NCI-H526 treated with DMSO at 0.1 percent for 48 hours (cell line): ENCODE measurements at regions not wholly inside any gene's neighbourhood (a gene's known extent, or its start where the extent isn't known, plus 50 kb on each side); places are given as distances from the start of the nearest gene placed in this dataset.
"Not testable (repeated sequence)": the region's sequence is repeated elsewhere in the genome, so short reads cannot be mapped to it uniquely, and the experiment has no call there.

Experiments used
- DNase-seq: peaks from one replicate; lab custom pipeline; 2025; lab: John Stamatoyannopoulos, UW

DNA sequence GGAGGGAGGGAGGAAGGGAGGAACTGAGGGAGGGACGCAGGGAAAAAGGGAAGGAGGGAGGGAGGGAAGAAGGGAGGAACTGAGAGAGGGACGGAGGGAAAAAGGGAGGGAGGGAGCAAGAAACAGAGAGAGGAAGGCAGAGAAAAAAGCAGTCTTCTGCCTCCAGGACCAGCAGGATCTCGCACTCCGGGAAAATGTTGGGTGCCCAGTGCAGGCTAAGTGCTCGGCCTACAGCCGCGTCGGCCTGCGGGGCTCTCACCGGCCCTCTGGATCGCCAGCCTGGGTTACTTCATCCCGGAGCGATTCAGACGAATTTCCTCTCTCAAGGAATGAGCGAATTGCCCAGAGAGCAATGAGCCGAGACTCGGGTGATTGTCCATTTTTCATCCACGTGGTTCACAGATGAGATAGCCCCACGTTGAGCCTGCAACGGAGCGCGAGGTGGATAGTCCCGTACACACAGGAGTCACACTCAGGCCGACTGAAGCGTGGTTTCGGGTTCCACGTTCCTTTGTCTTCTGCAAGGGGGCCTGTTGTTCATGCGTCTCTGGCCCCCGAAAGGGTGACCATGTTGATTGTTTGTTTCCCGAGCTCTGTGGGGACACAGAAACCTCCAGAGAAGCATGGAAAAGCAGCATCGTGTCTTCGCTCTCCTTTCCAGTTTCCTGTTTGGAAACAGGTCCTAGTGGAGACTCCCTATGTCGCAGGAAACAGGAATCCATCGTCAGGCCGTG, 1937.1 kb upstream of the DEFB115 start:
- not testable (repeated sequence) for DNase-seq

DNA sequence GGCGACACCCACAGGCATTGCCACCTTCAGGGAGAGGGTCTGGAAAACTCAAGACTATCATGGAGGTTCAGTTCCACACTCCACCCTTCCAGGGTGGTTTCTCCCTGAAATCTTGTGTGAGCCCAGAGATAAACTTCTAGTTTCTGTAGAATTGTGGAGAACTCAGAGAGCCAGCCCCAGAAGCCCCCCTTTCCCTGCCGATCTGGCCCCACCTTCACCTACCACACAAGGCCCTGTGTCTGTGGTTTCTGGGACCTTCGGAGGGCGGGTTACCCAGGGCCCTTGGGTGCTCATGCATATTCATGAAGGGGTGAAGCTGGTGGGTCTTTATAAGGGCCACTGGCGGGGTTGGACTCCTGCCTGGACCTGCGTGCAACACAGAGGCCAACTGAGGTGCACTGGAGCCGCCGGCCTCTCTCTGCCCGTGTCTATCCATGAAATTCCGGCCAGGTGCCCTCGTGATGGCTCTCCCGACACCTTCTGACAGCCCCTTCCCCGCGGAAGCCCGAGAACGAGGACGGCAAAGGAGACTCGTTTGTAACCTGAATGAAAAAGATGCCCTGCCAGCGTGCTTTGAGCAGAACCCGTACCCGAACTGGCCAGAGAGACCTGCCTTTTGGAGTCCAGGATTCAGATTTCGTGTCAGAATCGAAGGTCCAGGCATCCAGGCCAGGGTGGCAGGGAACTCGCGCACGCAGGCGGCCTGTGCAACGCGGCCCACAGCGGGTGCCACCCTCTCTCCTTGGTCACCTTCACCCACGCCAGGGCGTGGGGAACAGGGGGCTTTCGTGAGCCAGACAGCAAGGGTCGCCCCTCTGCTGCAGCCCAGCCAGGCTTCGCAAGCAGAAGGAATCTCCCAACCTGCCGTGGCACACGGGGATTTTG, 1933.6 kb upstream of the DEFB115 start:
- DNase-seq: not testable (repeated sequence)

DNA sequence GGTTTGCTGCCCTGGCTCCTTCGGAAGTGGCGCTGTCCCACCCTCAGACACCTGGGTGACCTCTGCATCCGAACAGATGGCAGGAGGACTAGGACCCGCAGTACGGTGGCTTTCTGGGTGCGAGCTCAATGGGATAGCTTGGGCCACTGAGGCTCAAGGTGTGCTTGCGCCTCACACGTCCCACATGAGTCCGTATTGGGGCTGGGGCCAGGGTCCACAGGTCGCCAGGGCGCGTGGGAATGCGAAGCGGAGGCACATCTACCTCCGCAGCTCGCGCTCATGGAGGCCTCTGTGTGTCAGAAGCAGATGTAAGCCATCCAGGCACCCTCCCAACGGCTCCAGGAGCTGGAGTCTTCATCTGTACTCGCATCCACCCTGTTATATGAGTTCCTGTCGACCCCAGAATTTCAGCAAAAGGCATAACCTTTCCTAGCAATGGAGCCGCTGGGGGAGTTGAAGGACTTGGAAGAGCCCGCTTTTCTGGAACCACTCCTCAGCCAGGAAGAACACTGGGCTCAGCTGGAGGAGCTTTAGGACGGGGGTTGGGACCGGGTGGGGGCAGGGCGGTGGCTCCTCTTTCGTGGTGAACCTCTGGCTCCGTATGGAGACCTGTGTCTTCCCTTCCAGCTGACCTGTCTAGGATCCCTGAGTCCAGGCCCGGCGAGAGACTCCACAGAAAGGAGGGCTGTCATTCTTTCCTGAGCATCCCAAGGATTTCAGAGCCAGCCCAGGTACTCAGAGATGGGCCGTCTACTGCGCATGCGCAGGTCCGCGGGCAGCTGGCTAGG, 1932.8 kb upstream of the DEFB115 start:
- DNase-seq: not testable (repeated sequence)

DNA sequence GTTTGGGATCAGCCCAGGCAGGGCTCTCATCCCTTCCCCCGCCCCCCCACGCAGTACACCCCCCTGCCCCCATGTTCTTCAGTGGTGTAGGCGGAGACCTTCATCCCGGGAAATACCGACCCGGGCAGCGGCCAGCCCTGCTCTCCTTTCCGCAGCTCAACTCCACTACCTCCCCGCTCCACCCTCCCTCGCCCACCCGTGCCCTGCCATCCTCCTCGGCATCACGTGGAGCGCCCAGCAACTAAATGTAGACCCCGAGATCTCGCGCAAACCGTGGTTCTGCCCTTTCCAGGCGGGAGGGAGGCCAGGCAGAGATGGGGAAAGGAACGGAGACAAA, 1932.2 kb upstream of the DEFB115 start:
- no peak for DNase-seq

DNA sequence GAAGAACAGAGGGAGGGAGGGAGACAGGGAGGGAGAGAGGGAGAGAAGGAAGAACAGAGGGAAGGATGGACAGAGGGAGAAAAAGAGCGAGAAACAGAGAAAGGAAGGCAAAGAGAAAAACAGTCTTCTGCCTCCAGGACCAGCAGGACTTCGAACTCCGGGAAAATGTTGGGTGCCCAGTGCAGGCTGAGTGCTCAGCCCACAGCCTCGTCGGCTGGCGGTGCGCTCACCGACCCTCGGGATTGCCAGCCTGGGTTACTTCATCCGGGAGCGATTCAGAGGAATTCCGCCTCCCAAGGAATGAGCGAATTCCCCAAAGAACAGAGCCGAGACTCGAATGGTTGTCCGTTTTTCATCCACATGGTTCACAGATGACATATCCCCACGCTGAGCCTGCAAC, 1931.7 kb upstream of the DEFB115 start:
- DNase-seq: not testable (repeated sequence)

DNA sequence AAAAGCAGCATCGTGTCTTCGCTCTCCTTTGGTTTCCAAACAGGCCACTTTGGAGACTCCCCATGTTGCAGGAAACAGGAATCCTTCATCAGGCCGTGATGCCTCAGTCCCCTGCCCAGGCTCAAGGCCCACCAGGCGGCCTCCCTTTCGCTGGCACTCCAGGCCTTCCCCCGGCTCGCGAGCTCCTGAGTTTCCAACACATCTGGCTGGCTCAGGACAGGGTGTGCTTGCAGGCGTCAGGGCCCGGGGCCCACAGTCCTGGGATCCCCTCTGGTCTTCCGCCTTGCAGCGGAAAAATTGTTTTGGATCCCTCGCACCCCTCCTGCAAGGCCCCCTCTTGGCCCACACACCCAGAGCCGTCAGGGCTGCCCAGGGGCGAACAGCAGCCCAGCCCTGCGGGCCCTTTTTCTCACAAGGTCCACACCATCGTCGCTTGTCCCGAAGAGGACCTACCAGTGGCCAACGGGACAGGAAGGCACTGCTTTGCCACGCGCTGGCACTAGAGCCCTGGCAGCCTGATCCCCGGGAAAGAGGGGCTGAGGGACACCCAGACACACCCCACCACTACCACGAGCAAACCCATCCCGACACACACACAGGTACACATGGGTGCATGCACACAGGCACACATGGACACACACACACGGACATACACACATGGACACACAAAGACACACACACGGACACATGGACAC, 1930.9 kb upstream of the DEFB115 start:
- DNase-seq: no peak

DNA sequence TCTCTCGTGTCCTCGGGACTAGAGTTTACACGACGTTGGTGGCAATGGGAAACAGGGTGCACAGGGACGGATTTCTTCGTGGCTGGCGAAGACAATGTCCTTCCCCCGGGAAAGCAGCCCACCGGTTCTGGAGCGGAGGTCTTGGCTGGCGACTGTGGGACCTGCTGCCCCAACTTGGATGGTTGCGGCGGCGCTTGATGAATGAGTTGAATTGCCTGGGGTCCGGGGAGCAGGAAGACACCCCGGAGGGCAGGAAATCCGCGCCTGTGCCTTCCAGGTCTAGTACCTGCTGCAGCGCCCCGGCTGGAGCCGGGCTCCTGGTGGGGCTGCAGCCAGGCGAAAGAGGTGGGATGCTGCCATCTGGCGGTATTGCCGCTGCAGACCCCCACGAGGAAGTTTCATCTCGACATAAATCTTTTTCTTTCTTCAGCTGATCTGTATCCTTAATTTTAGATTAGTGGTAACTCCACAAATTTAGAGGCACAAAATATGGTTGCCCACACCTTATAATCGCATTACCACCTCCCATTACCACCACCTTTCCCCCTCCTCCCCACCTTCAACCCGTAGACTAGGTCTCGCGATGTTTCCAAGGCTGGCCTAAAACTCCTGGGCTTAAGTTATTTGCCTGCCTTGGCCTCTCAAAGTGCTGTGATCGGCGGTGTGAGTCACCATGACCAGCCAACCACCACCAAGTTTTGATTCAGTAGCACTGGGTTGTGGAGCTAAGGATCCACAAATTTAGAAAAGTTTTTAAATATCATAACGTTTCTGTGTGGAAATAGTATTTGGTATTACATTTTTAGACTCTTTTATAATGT, 1929.7 kb upstream of the DEFB115 start:
- not testable (repeated sequence) for DNase-seq

DNA sequence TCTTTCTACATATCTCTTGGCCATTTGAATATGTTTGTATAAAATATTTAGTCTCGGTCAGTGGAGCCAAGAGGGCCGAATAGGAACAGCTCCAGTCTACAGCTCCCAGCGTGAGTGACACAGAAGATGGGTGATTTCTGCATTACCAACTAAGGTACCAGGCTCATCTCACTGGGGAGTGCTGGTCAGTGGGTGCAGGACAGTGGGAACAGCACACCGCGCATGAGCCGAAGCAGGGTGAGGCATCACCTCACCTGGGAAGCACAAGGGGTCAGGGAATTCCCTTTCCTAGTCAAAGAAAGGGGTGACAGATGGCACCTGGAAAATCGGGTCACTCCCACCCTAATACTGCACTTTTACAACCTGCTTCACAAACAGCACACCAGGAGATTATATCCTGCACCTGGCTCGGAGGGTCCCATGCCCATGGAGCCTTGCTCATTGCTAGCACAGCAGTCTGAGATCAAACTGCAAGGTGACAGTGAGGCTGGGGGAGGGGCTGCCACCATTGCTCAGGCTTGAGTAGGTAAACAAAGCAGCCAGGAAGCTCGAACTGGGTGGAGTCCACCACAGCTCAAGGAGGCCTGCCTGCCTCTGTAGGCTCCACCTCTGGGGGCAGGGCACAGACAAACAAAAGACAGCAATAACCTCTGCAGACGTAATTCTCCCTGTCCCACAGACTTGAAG, 1926.9 kb upstream of the DEFB115 start:
- DNase-seq: not testable (repeated sequence)

DNA sequence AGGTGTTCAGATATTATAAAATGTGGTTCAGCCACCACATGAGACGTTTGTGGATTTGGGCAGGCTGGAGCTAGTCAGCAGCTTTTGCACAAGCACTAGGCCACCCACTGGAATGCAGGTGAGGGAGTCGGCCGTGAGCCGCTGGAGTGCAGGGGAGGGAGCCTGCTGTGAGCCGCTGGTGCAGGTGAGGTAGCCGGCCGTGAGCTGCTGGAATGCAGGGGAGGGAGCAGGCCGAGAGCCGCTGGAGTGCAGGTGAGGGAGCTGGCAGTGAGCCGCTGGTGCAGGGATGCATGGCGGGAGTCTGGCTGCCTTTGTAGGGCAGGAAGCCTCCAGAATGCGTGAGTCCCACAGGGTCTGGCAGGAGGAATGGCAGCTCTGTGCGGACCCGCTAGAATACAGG, 1907.6 kb upstream of the DEFB115 start:
- DNase-seq: no peak

DNA sequence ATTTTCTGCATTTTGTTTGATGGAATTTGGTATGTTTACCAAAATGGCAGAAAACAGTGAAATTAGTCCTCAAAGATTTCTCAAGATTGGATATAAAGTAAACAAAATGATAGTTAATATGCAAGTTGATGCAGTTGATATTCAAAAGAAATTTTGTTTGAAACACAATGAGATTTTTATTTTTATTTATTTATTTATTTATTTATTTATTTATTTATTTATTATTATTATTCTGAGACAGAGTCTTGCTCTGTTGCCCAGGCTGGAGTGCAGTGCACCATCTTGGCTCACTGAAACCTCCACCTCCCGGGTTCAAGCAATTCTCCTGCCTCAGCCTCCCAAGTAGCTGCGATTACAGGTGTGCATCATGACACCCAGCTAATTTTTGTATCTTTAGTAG, 1881.5 kb upstream of the DEFB115 start:
- DNase-seq: not testable (repeated sequence)

DNA sequence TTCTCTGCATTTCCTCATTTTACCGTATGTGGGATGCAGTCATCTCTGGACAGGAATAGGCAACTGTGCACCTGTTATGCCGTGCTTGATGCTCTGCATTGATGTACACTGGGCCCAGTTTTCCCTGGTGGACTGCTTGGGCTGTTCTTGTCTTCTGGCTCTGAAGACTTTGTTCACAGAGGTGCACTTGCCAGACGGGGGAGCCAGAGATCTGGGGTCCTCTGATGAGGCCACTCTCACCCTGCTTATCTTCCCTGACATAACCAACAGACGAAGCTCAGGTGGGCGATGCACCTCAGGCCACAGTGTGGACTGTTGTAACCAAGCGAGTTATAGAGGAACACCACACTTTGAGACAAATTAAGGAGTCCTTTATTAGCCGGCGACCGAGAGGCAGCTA, 1864.6 kb upstream of the DEFB115 start:
- not testable (repeated sequence) for DNase-seq

DNA sequence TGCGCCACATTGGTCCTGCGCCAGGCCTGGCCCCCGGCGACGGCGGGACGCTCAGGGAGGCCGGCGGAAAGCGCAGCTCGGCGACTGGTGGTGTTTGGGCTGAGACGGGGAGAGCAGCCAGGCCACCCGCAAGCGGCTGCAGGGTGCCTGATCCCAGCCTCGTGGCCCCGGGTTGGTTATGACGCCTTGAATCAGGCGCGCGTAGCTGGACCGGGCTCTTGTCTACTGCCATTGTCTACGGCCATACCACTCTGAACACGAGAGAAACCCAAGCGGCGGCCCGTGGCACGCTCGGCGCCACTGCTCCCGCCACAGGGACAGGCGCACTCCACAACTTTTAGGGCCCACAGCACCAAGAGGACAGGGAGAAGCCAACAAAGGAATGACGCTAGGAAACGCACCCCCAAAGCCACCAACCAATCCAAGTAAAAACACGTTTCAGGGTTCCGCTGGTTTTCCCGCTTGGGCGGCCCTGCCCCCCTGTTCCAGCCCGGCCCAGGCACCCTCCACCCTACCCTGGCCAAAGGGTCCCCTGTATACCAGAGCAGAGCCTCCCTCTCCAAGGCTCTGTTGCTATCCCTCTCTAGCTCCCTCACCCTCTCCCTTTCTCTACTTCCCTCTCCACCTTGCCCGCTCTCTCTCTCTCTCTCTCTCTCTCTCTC, 1849.3 kb upstream of the DEFB115 start:
- no peak for DNase-seq

DNA sequence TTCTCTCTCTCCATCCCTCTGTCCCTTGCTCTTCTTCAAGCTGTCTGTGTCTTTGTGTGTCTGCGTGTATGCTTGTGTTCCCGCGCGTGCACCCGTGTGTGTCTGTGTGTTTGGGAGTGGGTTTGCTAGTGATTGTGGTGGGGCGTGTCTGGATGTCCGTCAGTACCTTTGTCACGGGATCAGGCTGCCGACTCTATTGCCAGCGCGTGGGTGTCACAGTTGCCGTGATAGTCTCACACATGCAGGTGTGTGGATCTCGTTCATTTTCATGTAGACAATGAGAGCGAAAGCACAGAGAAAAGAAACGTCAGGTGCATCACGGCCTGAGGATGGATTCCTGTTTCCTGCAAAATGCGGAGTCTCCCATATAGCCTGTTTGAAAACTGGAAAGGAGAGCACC, 1848.8 kb upstream of the DEFB115 start:
- DNase-seq: not testable (repeated sequence)

DNA sequence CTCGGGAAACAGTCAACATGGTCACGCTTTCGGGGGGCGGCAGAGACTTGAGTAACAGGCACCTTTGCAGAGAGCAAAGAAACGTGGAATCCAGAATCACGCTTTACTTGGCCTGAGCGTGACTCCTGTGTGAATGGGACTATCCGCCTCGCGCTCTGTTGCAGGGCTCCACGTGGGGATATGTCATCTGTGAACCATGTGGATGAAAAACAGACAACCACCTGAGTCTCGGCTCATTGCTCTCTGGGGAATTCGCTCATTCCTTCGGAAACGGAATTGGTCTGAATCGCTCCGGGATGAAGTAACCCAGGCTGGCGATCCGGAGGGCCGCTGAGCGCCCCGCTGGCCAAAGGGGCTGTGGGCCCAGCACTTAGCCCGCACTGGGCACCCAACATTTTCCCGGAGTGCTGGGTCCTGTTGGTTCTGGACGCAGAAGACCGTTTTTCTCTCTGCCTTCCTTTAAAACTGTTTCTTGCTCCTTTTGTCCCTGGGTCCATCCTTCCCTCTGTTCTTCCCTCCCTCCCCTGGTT, 1848.2 kb upstream of the DEFB115 start:
- DNase-seq: not testable (repeated sequence)

DNA sequence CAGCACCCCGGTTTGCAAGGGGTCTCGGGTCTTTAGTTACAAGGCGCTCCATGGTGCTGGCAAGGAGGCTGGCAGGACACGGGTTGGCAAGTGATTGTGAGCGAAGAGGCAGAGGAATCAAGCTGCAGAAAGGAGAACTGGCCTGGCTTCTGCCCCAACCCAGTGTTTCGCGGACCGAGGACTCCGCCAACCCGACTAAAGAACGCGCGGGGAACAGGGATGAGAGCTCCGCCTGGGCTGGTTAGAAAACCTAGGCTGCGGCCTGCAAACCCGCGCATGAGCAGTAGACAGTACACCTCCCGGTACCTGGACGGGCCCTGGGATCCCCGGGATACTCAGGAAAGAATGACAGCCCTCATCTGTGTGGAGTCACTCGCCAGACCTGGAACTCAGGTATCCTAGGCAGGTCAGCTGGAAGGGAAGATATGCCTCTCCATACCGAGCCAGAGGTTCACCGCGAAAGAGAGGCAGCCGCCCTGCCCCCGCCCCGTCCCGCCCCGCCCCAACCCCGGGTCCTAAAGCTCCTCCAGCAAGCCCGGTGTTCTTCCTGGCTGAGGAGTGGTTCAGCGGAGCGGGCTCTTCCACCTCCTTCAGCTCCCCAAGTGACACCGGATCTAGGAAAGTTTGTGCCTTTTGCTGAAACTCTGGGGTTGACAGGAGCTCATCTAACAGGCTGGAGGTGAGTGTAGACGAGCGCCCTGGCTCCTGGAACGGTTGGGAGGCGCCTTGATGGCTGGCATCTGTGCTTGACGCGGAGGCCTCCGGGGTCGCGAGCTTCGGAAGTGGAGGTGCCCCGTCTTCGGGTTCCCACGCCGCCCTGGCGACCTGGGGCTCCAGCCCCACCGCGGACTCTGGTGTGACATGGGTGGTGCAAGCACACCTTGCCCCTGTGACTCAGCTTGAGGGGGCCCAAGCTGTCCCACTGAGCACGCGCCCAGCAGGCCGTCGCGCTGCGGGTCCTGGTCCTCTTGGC, 1847.3 kb upstream of the DEFB115 start:
- DNase-seq: no peak

DNA sequence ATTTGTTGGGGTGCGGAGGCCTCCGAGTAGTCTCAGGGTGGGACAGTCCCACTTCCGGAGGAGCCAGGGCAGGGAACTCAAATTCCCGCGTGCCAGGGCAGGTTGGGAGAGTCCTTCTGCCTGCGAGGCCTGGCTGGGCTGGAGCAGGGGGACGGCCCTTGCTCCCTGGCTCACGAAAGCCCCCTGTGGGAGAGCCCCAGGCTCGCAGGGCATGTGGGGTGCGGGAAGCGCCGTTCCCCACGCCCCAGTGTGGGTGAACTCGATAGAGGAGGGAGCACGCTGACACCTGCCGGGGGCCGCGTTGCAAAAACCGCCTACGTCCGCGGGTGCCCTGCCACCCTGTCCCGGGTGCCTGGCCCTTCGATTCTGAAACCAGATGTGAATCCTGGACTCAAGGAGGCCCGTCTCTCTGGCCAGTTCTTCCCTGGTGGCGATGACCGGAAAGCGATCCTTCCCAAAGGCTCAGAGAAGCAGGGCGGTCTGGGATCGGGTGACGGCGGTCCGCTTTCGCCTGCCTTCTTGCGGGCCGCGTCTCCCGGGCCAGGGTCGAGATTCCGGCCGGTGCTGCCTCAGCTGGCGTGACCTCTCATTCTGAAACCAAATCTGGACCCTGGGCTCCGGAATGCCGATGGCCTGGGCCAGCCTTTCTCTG, 1846.5 kb upstream of the DEFB115 start:
- no peak for DNase-seq

DNA sequence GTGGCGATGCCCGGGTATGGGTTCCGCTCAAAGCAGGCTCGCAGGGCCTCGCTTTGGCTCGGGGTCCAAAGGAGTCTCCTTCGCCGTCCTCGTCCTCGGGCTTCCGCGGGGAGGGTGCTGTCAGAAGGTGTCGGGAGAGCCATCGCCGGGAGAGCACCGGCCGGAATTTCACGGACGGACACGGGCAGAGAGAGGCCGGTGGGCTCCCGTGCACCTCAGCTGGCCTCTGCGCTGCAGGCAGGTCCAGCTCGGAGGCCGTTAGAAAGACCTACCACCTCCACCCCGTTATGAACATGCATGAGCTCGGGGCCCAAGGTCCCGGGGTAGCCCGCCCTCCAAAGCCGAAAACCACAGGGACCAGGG, 1846.0 kb upstream of the DEFB115 start:
- not testable (repeated sequence) for DNase-seq

DNA sequence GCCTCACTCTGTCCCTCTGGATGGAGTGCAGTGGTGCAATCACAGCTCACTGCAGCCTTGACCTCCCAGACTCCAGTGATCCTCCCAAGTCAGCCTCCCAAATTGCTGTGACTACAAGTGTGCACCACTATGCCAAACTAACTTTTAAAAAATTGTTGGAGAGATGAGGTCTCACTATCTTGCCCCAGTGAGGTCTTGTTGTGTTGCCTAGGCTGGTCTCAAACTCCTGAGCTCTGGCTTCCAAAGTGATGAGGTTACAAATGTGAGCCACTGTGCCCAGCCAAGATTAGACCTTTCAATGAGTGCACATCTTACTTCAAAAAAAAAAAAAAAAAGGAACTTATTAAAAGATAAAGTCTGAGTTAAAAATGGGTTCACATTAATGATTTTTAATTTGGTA, 1838.1 kb upstream of the DEFB115 start:
- no peak for DNase-seq
